Osteoblast (primary cell): ENCODE measurements at regions not wholly inside any gene's neighbourhood (a gene's known extent, or its start where the extent isn't known, plus 50 kb on each side); places are given as distances from the start of the nearest gene placed in this dataset.
"Not testable (repeated sequence)": the region's sequence is repeated elsewhere in the genome, so short reads cannot be mapped to it uniquely, and the experiment has no call there.

ENCODE experiments used
- DNase-seq: peaks from one replicate; pipeline ENCODE4 v3.0.0; 2011; ENCODE audit warnings: low spot score, mixed read lengths; ENCODE audit not compliant: insufficient read length; ENCODE audit errors: missing footprints
- H2AFZ ChIP-seq: 2 replicates; pipeline ENCODE4 v1.6.0; 2011; ENCODE audit warnings: mild to moderate bottlenecking, low read length
- H3K27ac ChIP-seq: 2 replicates; pipeline ENCODE4 v1.5.1; 2011; ENCODE audit warnings: mild to moderate bottlenecking, low read depth, low read length, moderate library complexity
- H3K27me3 ChIP-seq: 2 replicates; pipeline ENCODE4 v1.6.0; 2012; ENCODE audit warnings: mild to moderate bottlenecking, control low read depth, inconsistent platforms, low read length, moderate library complexity; ENCODE audit not compliant: insufficient read depth
- H3K36me3 ChIP-seq: 2 replicates; pipeline ENCODE4 v1.5.1; 2011; ENCODE audit warnings: mild to moderate bottlenecking, low read length, control low read depth, moderate library complexity; ENCODE audit not compliant: insufficient read depth
- H3K4me1 ChIP-seq: 2 replicates; pipeline ENCODE4 v1.5.1; 2011; ENCODE audit warnings: mild to moderate bottlenecking, low read length, control low read depth, moderate library complexity; ENCODE audit not compliant: insufficient read depth
- H3K4me2 ChIP-seq: 2 replicates; pipeline ENCODE4 v1.6.0; 2011; ENCODE audit warnings: mild to moderate bottlenecking, low read length; ENCODE audit not compliant: insufficient read depth
- H3K4me3 ChIP-seq: fragments of 200-600 bp; sonication (generic); 3 replicates; pipeline ENCODE4 v1.5.1; 2012; ENCODE audit warnings: mild to moderate bottlenecking, low read length, inconsistent platforms; ENCODE audit not compliant: insufficient read depth
- H3K79me2 ChIP-seq: 2 replicates; pipeline ENCODE4 v1.6.0; 2012; ENCODE audit warnings: mild to moderate bottlenecking, low read length, control low read depth, inconsistent platforms; ENCODE audit not compliant: insufficient read depth
- H3K9me3 ChIP-seq: 2 replicates; pipeline ENCODE4 v1.5.1; 2011; ENCODE audit warnings: low read depth, low read length, control low read depth
- H4K20me1 ChIP-seq: 2 replicates; pipeline ENCODE4 v1.6.0; 2012; ENCODE audit warnings: mild to moderate bottlenecking, low read length, control low read depth; ENCODE audit not compliant: insufficient read depth
- CTCF ChIP-seq: IDR thresholded peaks from 2 replicates; pipeline ENCODE4 v1.5.1; 2011; ENCODE audit warnings: mild to moderate bottlenecking, low read depth, low read length, moderate library complexity; ENCODE audit errors: extremely low read depth

GRCh38 chr1:232713785-232714184 is 83.9 kb upstream of the SIPA1L2 start:
- no peak overlapping the region for H3K4me3 ChIP-seq
- no peak overlapping the region for H3K4me2 ChIP-seq
- H3K9me3 ChIP-seq, result no peaks in the 10 kb centered on the region
- no peaks in the 10 kb centered on the region for H3K4me1 ChIP-seq
- no peaks in the 10 kb centered on the region for H3K79me2 ChIP-seq
- H3K27me3 ChIP-seq, result no peaks in the 10 kb centered on the region
- no peaks in the 10 kb centered on the region for H3K36me3 ChIP-seq
- H3K27ac ChIP-seq, result no peak overlapping the region
- no peak for TF ChIP-seq CTCF
- no peak for DNase-seq
- H2AFZ ChIP-seq, result no peak overlapping the region
- H4K20me1 ChIP-seq, result no peaks in the 10 kb centered on the region

- H3K27me3 ChIP-seq, result no peaks in the 10 kb centered on the region
- no peaks in the 10 kb centered on the region for H3K79me2 ChIP-seq
- no peak overlapping the region for H3K4me2 ChIP-seq
- DNase-seq, result no peak
- no peaks in the 10 kb centered on the region for H3K4me1 ChIP-seq
- no peaks in the 10 kb centered on the region for H3K9me3 ChIP-seq
- H2AFZ ChIP-seq, result no peak overlapping the region
- no peak for TF ChIP-seq CTCF
- H3K4me3 ChIP-seq, result no peak overlapping the region
- H3K36me3 ChIP-seq, result no peaks in the 10 kb centered on the region
- no peak overlapping the region for H3K27ac ChIP-seq
- no peaks in the 10 kb centered on the region for H4K20me1 ChIP-seq
These were observed 85.2 kb upstream of the SIPA1L2 start for GRCh38 chr1:232715154-232715553.

GRCh38 chr1:232717911-232718310 is 87.3 kb upstream of the MAP10 start:
- H3K27ac ChIP-seq, H3K27me3 ChIP-seq, H2AFZ ChIP-seq, H3K9me3 ChIP-seq, H3K79me2 ChIP-seq, H4K20me1 ChIP-seq, H3K4me1 ChIP-seq, H3K4me2 ChIP-seq, H3K4me3 ChIP-seq, DNase-seq, H3K36me3 ChIP-seq: not testable (repeated sequence)

DNA sequence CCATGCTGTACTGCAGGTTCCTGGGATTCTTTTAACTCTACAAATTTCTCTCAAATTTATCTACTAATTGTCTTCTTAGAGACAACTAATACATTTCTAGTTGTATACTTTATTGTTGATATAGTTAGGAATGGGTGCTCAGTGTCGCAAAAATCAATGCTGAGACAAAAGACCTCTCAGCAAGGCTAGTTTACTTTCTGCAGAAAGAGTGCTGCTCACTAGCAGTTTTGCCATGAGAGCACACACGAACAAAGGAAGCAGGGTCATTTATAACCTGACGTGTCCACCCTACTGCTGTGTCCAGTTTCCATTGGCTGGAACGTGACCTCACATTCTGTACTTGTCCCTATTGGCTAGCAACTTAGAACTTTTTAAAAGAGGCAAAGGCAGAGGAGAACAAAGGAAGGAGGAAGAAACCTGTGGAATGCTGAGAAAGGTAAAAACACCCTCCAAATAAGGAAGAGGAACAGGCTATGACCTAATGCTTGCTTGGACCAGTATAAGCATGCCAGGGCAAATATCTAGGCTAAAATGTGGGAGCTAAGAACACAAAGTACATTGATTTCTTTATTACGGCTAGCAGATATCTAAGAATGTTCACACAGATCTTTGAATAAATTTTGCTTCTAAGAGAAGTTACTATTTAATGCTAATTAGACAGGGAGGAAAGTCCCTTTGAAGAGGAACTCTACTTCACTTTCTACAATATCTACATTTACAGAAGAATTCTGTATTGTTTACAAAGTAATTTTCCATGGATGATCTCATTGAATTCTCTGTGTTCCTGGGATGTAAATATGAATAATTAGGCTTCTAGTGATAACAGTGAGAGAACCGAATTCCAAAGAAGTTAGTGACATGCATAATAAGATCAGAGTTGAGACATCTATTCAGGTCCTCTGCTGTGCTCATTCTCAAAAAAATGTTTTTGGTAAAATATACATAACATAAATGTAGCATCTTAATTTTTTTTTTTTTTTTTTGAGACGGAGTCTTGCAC is 86.0 kb upstream of the MAP10 start:
- H3K9me3 ChIP-seq, result no peaks in the 10 kb centered on the region
- no peaks in the 10 kb centered on the region for H4K20me1 ChIP-seq
- no peak overlapping the region for H2AFZ ChIP-seq
- H3K4me2 ChIP-seq, result no peak overlapping the region
- H3K4me3 ChIP-seq, result no peak overlapping the region
- H3K4me1 ChIP-seq, result no peaks in the 10 kb centered on the region
- H3K27ac ChIP-seq, result no peak overlapping the region
- no peaks in the 10 kb centered on the region for H3K36me3 ChIP-seq
- no peaks in the 10 kb centered on the region for H3K27me3 ChIP-seq
- no peak for TF ChIP-seq CTCF
- no peaks in the 10 kb centered on the region for H3K79me2 ChIP-seq
- no peak for DNase-seq
